Stromal cell of bone marrow (primary cell): ENCODE measurements at regions not wholly inside any gene's neighbourhood (a gene's known extent, or its start where the extent isn't known, plus 50 kb on each side); places are given as distances from the start of the nearest gene placed in this dataset.

Experiments
- DNase-seq: peaks from one replicate; pipeline ENCODE4 v3.0.0-alpha.2; 2012; ENCODE audit warnings: low read depth

GRCh38 chr4:10334506-10335028, 122.7 kb downstream of the ZNF518B start:
- no peak for DNase-seq

- DNase-seq: no peak
Observed at GRCh38 chr4:10333942-10334341, 123.3 kb downstream of the ZNF518B start.

GRCh38 chr4:10326075-10326474, 131.2 kb downstream of the ZNF518B start:
- DNase-seq: no peak

- no peak for DNase-seq
Observed at GRCh38 chr4:10321931-10322330, 135.3 kb downstream of the ZNF518B start.

GRCh38 chr4:10320130-10320529, 137.1 kb downstream of the ZNF518B start:
- DNase-seq: no peak

GRCh38 chr4:10317345-10317744, 139.9 kb downstream of the ZNF518B start:
- DNase-seq: no peak

GRCh38 chr4:10316851-10317250, 140.4 kb downstream of the ZNF518B start:
- DNase-seq: no peak

GRCh38 chr4:10315638-10316037, 141.6 kb downstream of the ZNF518B start:
- no peak for DNase-seq

- no peak for DNase-seq
Observed at GRCh38 chr4:10312568-10312967, 144.7 kb downstream of the ZNF518B start.

GRCh38 chr4:10311939-10312338, 145.3 kb downstream of the ZNF518B start:
- DNase-seq: no peak

GRCh38 chr4:10305816-10306215, 151.4 kb downstream of the ZNF518B start:
- no peak for DNase-seq

GRCh38 chr4:10303291-10303690, 153.9 kb downstream of the ZNF518B start:
- no peak for DNase-seq

- DNase-seq: no peak
Observed at GRCh38 chr4:10302096-10302495, 155.1 kb downstream of the ZNF518B start.

- DNase-seq: no peak
Observed at GRCh38 chr4:10299601-10300000, 157.6 kb downstream of the ZNF518B start.

- DNase-seq: no peak
Observed at GRCh38 chr4:10298681-10299080, 158.5 kb downstream of the ZNF518B start.

- DNase-seq: peak; percentile 40
Observed at GRCh38 chr4:10296730-10297129, 160.5 kb downstream of the ZNF518B start.

GRCh38 chr4:10295301-10295700, 161.9 kb downstream of the ZNF518B start:
- no peak for DNase-seq

- DNase-seq: no peak
Observed at GRCh38 chr4:10289538-10289906, 167.7 kb downstream of the ZNF518B start.

GRCh38 chr4:10288830-10289537, 168.2 kb downstream of the ZNF518B start:
- DNase-seq: no peak

- DNase-seq: no peak
Observed at GRCh38 chr4:10285028-10285427, 168.4 kb upstream of the WDR1 start.

GRCh38 chr4:10283761-10284160, 167.2 kb upstream of the WDR1 start:
- DNase-seq: no peak

- DNase-seq: peak; percentile 43
Observed at GRCh38 chr4:10281996-10282395, 165.4 kb upstream of the WDR1 start.

GRCh38 chr4:10279261-10279660, 162.7 kb upstream of the WDR1 start:
- DNase-seq: no peak

GRCh38 chr4:10278071-10278470, 161.5 kb upstream of the WDR1 start:
- no peak for DNase-seq
